22Rv1 (cell line): ENCODE measurements at regions not wholly inside any gene's neighbourhood (a gene's known extent, or its start where the extent isn't known, plus 50 kb on each side); places are given as distances from the start of the nearest gene placed in this dataset.

ENCODE experiments used
- CTCF ChIP-seq: fragments of 450-650 bp; IDR thresholded peaks from 2 replicates; pipeline ENCODE4 v1.5.1; 2017; ENCODE audit warnings: mild to moderate bottlenecking
- ZFX ChIP-seq: fragments of 450-650 bp; IDR thresholded peaks from 2 replicates; pipeline ENCODE4 v1.6.1; 2017; ENCODE audit warnings: antibody characterized with exemption, borderline replicate concordance

DNA sequence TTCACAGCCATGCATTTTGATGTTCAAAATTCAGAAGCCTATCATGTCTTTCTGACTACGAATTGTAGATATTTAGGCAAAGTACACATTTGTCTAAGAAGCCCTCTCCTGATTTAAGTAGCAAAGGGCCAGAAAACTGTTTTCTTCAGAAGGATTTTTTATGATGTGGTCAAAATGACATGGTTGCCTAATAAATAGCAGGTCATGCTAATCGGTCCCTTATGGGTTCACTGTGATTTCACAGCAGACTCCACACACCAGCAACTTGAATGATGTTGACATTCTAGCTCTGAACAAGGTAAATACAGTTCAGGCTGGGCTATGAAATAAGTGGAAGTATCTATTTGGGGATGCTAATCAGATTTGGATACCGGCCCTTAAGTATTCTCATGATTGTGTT lies 178.7 kb upstream of the DPYD start:
- no peak for TF ChIP-seq CTCF
- no peak for TF ChIP-seq ZFX
